Kidney epithelial cell (primary cell): ENCODE measurements at regions not wholly inside any gene's neighbourhood (a gene's known extent, or its start where the extent isn't known, plus 50 kb on each side); places are given as distances from the start of the nearest gene placed in this dataset.

Experiments
- DNase-seq: peaks from one replicate; pipeline ENCODE4 v3.0.0-alpha.2; 2010; ENCODE audit warnings: low read depth
- H3K27me3 ChIP-seq: 2 replicates; pipeline ENCODE4 v1.6.0; 2011; ENCODE audit warnings: low read length; ENCODE audit not compliant: control insufficient read depth, insufficient read depth
- H3K36me3 ChIP-seq: 2 replicates; pipeline ENCODE4 v1.5.1; 2011; ENCODE audit warnings: low read length; ENCODE audit not compliant: control insufficient read depth, insufficient read depth
- H3K4me3 ChIP-seq: 2 replicates; pipeline ENCODE4 v1.5.1; 2011; ENCODE audit warnings: low read depth, mild to moderate bottlenecking, control low read depth, low read length
- TF ChIP-seq, protein P1 (sequence below): IDR thresholded peaks from 2 replicates; pipeline ENCODE4 v1.5.1; 2011; ENCODE audit warnings: mild to moderate bottlenecking, moderate library complexity, low read length, control low read depth, inconsistent platforms; ENCODE audit not compliant: insufficient read depth, poor library complexity, severe bottlenecking

DNA sequence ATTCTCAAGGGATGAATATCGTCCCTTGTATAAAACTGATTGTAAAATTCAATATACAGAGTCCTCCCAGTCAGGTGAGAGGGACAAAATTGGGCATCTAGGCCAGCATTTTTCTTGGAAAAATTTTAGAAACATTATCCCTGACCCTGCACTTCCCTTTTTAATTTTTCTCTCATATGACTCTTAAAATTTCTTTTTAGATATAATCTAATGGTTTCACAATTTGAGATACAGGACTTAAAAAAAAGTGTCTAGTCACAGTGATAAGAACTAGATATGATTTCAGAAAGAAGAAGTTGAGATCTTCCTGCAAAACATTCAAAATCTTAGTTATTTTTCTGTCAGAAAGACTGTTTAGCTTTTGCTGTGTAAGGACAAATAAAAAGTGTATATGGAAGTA lies 270.8 kb upstream of the PPFIA2 start:
- Histone ChIP-seq H3K4me3 (no peak overlapping the region), H3K36me3 (no peaks in the 10 kb centered on the region), H3K27me3 (no peaks in the 10 kb centered on the region)
- no peak for DNase-seq
- TF ChIP-seq, protein P1, sequence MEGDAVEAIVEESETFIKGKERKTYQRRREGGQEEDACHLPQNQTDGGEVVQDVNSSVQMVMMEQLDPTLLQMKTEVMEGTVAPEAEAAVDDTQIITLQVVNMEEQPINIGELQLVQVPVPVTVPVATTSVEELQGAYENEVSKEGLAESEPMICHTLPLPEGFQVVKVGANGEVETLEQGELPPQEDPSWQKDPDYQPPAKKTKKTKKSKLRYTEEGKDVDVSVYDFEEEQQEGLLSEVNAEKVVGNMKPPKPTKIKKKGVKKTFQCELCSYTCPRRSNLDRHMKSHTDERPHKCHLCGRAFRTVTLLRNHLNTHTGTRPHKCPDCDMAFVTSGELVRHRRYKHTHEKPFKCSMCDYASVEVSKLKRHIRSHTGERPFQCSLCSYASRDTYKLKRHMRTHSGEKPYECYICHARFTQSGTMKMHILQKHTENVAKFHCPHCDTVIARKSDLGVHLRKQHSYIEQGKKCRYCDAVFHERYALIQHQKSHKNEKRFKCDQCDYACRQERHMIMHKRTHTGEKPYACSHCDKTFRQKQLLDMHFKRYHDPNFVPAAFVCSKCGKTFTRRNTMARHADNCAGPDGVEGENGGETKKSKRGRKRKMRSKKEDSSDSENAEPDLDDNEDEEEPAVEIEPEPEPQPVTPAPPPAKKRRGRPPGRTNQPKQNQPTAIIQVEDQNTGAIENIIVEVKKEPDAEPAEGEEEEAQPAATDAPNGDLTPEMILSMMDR: no peak

- TF ChIP-seq, protein P1: no peak
- Histone ChIP-seq H3K27me3 (no peaks in the 10 kb centered on the region), H3K4me3 (no peak overlapping the region), H3K36me3 (no peaks in the 10 kb centered on the region)
- no peak for DNase-seq
Measured at GRCh38 chr12:82028772-82029171, 269.6 kb upstream of the PPFIA2 start.

DNA sequence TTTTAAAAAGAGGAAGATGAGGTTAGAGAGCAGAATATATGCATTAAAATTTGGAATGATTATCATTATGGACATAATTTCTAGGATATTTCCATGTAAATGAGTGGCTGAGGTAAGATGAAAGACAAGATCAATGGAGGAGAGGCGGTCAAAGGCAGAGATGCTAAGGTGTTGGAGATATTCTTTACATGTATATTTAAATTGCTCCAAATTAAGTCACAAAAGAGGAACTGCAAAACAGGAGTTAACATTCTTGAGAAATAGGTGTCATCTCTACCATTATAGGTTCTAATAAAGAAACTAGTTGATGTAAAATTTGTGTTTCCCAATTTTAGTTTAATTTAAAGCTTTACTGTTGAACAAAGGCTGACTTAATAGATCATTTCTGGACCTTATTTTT lies 268.5 kb upstream of the PPFIA2 start:
- TF ChIP-seq, protein P1: no peak
- H3K36me3 ChIP-seq: no peaks in the 10 kb centered on the region
- H3K4me3 ChIP-seq: no peak overlapping the region
- H3K27me3 ChIP-seq: no peaks in the 10 kb centered on the region
- DNase-seq: no peak

- no peak overlapping the region for H3K4me3 ChIP-seq
- no peak for DNase-seq
- TF ChIP-seq, protein P1: no peak
Measured at GRCh38 chr12:82025462-82025861, 266.3 kb upstream of the PPFIA2 start.

DNA sequence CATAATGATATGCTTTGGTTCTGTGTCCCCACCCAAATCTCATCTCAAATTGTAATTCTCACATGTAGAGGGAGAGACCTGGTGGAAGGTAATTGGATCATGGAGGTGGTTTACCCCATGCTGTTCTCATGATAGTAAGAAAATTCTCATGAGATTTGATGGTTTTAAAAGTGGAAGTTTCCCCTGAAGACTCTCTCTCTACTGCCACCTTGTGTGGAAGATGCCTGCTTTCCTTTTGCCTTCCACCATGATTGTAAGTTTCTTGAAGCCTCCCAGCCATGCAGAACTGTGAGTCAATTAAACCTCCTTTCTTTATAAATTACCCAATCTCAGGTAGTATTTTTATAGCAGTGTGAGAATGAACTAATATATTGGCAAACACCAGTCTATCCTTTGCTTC lies 260.4 kb upstream of the PPFIA2 start:
- H3K36me3 ChIP-seq: no peaks in the 10 kb centered on the region

More at GRCh38 chr12:82025462-82025861, 266.3 kb upstream of the PPFIA2 start:
- Histone ChIP-seq H3K36me3 (no peaks in the 10 kb centered on the region), H3K27me3 (no peaks in the 10 kb centered on the region)

More for the DNA sequence above, 260.4 kb upstream of the PPFIA2 start:
- Histone ChIP-seq H3K4me3 (no peak overlapping the region), H3K27me3 (no peaks in the 10 kb centered on the region)
- TF ChIP-seq, protein P1: peak; percentile 26
- no peak for DNase-seq
